GM18511 (cell line): ENCODE measurements at regions not wholly inside any gene's neighbourhood (a gene's known extent, or its start where the extent isn't known, plus 50 kb on each side); places are given as distances from the start of the nearest gene placed in this dataset.

Experiments
- ATAC-seq: cut with Tn5 transposase; IDR thresholded peaks from one replicate; pipeline ENCODE4 v1.9.1; 2021; ENCODE audit warnings: mild to moderate bottlenecking, moderate library complexity; ENCODE audit not compliant: unreplicated experiment

DNA sequence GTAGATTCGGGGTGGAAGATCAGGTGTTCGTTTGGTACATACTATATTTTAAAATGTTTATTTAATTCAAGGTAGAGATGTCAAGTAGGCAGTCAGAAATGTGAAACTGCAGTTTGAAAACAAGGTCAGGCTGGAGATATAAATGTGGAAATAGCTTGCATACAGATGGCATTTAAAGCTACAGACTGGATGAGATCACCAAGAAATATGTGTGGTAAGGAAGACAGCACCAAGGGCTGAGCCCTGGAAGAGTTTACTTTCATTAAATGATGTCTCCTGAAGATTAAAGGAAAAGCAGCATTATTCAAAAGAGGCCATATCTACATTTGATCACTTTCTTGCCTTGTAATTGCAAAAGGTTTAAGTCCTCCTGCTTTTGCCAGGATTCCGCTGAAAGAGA, 271.3 kb downstream of the PTBP2 start:
- no peak for ATAC-seq

- no peak for ATAC-seq
These were observed 273.8 kb downstream of the PTBP2 start for GRCh38 chr1:96995351-96995750.

DNA sequence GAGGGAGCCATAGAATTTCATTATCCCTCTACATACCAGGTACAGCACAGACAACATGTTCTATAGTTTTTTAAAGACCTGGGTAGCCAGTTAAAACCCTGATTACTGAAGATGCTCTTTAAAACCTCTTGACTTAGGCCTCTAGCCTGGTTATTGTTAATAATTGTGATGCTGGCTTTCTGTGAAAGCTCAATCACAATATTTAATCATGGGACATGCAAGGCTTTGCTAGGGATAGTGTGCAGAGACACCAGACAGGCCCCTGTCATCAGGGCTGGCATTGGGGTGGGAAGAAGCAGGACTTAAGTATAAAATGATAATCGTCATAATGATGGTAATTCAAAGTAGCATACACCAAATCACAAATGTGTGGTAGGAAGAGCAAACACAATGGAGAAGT, 274.4 kb downstream of the PTBP2 start:
- ATAC-seq: no peak

DNA sequence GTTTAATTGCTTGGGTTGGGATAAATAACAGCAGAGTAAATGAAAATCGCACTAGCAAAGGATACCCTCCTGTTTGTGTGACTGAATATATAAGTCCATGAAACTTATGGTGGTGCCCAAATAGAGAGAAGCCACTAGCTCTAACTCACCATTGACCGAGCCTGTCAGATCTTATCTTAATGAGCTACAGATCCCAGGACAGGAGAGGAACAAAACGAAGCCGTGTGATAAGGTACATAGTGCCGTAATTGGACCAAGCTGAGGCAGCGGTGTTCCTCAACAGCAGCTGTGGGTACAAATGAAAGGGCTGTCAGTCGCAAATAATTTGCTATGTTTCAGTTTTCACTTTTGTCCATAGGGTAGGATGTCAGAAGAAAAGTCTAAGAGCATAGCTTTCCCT, 276.1 kb downstream of the PTBP2 start:
- no peak for ATAC-seq

- ATAC-seq: no peak
These were observed 276.9 kb downstream of the PTBP2 start for GRCh38 chr1:96998466-96998865.

- ATAC-seq: no peak
These were observed 277.6 kb downstream of the PTBP2 start for GRCh38 chr1:96999191-96999590.

DNA sequence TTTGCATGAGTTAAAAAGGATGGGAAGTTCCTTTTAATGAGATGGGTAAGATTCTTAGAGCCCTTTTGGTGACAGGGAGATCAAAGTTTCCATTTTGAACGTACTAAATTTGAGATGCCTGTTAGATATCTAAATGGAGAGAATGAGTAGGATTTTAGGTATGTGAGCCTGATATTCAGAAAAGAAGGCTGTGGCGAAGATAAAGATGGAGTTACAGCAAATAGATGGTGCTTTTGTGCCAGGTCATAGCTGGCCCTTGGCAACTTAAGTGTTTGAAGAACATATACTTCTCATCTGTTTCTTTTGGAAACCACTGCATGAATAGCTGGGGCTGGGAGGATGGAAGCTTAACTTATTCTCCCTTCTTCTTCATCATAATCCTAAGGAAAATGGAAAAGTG, 282.5 kb downstream of the PTBP2 start:
- ATAC-seq: no peak

GRCh38 chr1:97004743-97005142, 283.2 kb downstream of the PTBP2 start:
- no peak for ATAC-seq

GRCh38 chr1:97006044-97006661, 284.6 kb downstream of the PTBP2 start:
- no peak for ATAC-seq

DNA sequence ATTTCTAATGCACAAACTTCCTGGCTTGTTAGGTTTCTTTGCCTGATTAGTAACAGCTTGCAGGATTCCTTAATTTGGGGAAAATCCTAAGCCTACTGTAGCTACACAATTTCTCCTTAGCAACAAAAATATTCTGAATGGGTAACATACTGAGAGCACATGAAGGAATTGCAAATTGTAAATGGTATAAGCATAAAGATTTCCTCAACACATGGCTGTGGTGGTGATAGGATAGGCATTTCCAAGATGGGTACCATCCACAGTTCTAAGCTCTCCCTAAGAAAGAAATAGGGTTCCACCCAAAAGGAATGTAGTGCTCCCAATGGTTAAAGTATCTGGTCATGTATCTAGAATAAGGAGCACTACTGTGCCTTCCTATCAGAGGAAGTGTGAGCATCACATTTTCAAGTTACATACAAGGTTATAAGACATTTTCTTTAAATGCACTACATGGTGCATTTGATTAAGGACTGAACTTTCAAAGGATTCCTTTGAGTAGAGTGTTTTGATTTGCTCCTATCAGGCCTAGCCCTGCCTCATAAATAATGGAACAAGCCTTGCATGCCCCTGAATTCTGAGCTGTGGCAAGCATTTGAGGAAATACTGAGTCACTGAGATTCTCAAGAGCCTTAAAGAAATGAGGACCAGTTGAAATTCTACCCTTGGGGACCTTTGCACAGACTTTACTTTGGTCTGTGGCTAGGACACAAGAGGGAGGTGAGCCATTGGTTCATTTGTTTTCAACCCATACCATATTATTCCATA, 286.4 kb downstream of the PTBP2 start:
- no peak for ATAC-seq

DNA sequence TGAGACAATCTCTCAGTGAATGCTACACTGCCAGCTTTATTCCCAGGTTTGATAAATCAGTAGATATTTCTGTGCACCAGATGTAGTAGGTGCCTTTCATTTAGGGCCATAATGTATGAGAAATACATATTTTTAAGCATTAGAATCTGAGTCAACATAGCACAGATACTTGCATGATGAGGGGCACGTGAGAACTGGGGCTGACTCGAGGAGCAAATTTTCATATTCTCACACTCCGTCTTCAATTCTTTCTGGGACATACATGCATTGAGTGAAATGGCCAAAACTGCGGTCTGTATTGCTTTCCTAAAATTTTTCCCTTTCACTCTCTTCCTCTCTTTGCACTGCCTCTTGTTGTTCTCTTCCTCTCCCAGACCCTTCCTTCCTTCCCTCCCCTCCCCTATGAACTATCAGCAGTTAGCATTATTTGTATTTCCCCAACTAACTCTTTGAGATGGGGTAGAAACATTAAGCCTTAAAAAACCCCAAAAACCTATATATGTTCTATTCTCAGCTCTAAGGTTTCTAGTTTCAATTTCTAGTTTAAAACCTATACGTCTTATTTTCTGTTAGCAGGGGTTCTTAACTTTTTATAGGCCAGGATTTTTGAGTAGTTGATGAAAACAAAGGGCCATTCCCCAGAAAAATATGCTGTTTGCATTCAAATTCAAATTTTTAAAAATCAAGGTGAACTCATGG, 289.1 kb downstream of the PTBP2 start:
- ATAC-seq: no peak

DNA sequence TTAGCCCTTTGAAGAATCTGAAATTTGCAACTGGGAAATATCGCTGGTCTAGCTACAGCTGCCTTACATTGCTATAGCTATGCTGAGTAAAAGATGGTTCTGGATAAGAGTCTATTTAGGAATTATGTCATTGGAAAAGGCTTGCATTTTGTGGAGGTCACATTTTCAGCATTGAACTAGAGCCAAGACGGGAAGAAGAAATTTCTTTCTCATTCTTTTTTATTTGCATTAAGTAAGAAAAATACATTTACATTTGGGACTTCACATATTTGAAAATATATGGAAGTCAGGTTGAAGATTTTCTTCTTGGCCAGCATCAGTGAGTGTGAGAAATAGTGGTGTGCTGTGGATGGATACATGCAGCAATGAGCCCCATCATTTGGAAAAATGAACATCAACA, 291.6 kb downstream of the PTBP2 start:
- no peak for ATAC-seq

- no peak for ATAC-seq
These were observed 292.4 kb downstream of the PTBP2 start for GRCh38 chr1:97013941-97014340.

- ATAC-seq: no peak
These were observed 292.8 kb downstream of the PTBP2 start for GRCh38 chr1:97014426-97014825.

GRCh38 chr1:97017895-97018294, 296.3 kb downstream of the PTBP2 start:
- ATAC-seq: no peak
